Heart left ventricle (tissue), 16 donors: ENCODE measurements at regions not wholly inside any gene's neighbourhood (a gene's known extent, or its start where the extent isn't known, plus 50 kb on each side); places are given as distances from the start of the nearest gene placed in this dataset.

Experiments used
- ATAC-seq, 4 donors: fragments of 200-7000 bp; cut with Tn5 transposase; one replicate each; pipeline ENCODE4 v1.9.1; 2020 to 2022; ENCODE audit warnings: moderate library complexity in 4 of 4, mild to moderate bottlenecking in 3 of 4, moderate number of reproducible peaks in 1 of 4
- DNase-seq, 5 donors: peaks; one replicate each; pipeline ENCODE4 v3.0.0-alpha.2; 2020
- H3K27ac ChIP-seq, 12 donors: fragments of 200-600 bp; sonication (generic) in 4 of 12; one replicate each; pipeline versions ENCODE4 v1.5.0 to v1.8.0; 2016 to 2022; ENCODE audit warnings: mild to moderate bottlenecking in 2 of 12
- H3K27me3 ChIP-seq, 9 donors: fragments of 200-600 bp; sonication (generic) in 2 of 9; one replicate each; pipeline versions ENCODE4 v1.5.1 to v1.8.0; 2016 to 2022; ENCODE audit warnings: mild to moderate bottlenecking in 3 of 9
- H3K36me3 ChIP-seq, 9 donors: fragments of 200-600 bp; sonication (generic) in 2 of 9; one replicate each; pipeline versions ENCODE4 v1.5.0 to v1.8.0; 2018 to 2022; ENCODE audit warnings: mild to moderate bottlenecking in 2 of 9
- H3K4me1 ChIP-seq, 12 donors: fragments of 200-600 bp; sonication (generic) in 4 of 12; one replicate each; pipeline versions ENCODE4 v1.5.0 to v1.8.0; 2016 to 2022; ENCODE audit warnings: mild to moderate bottlenecking in 3 of 12
- H3K4me3 ChIP-seq, 12 donors: fragments of 200-600 bp; sonication (generic) in 4 of 12; one replicate each; pipeline versions ENCODE4 v1.5.0 to v1.8.0; 2017 to 2022; ENCODE audit warnings: mild to moderate bottlenecking in 9 of 12, moderate library complexity in 4 of 12
- H3K9me3 ChIP-seq, 12 donors: fragments of 200-600 bp; sonication (generic) in 4 of 12; one replicate each; pipeline versions ENCODE4 v1.5.0 to v1.8.0; 2016 to 2022; ENCODE audit warnings: mild to moderate bottlenecking in 1 of 12
- POLR2A ChIP-seq, 2 donors: fragments of 450-650 bp; IDR thresholded peaks; one replicate each; pipeline ENCODE4 v1.6.1; 2017; ENCODE audit warnings: antibody characterized with exemption in 2 of 2, mild to moderate bottlenecking in 2 of 2, moderate library complexity in 2 of 2
- WGBS, 4 donors: extraction: QIAGEN DNeasy Blood & Tissue Kit in 2 of 4; methylation state at CpG; one replicate each; pipeline versions ENCODE4 v1.1.5 to v1.1.7; 2013 to 2018; 5-methylcytosine and 5-hydroxymethylcytosine counted together
- intact Hi-C, 10 donors: fragments of 100-400 bp; cut with DNase I; formaldehyde crosslinking; loops; one replicate each; pipeline versions ENCODE4 v1.11.1 to v1.14.2; 2022
- TF ChIP-seq, protein P1 (sequence below), 12 donors: fragments of 200-600 bp; sonication (generic) in 4 of 12; IDR thresholded peaks; one replicate each; pipeline versions ENCODE4 v1.5.0 to v1.8.0; 2018 to 2022; ENCODE audit warnings: antibody characterized with exemption in 12 of 12, mild to moderate bottlenecking in 5 of 12
- donor health status: ischemic (EF 13 %, LVEDD 7.1; RV severe dilation, severe dysfunction).
- donor health status: healthy with polysubstance abuse.
- donor health status: DM: no; HTN: yes; CAD: no.
- donor health status: DM: no; HTN: no; CAD: no.
- donor health status: ischemic (EF 25% LVEDD 6.9; RV normal size, moderate dysfunction).
- donor health status: ischemic (EF 25% LVEDD 5.7; RV mildly dilated, moderate dysfunction).
- donor health status: healthy.
- donor health status: DM: yes; HTN: yes; CAD: no.
- donor health status: ischemic (EF 35%, LVEDD 5.7; RV mildly dilated, moderate dysfunction).
- donor health status: nonischemic (EF 11% LVEDD 7.7; RV severe dilation, severe dysfunction).
- donor health status: DM: yes; HTN: yes; CAD: no.
- donor health status: PGD.
- donor health status: ischemic (EF 29% LVEDD 5.4; RV normal size, mild dysfunction).
- donor health status: nonischemic (EF 23%, LVEDD 6.1; RV moderate dilation, normal function).

DNA sequence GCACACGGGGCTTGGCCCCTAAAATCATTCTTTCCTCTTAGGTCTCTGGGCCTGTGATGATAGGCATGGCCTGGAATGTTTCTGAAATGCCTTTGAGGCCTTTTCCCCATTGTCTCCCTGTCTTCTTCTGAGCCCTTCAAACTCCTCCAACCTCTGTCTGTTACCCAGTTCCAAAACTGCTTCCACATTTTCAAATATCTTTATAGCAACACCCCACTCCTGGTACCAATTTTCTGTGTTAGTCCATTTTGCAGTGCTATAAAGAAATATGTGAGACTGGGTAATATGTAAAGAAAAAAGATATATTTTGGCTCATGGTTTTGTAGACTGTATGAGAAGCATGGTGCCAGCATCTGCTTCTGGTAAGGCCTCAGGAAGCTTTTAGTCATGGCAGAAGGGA is 158.8 kb downstream of the TM2D1 start:
- no peak for DNase-seq
- TF ChIP-seq POLR2A (IDR thresholded peaks at IDR 0.05): no peak
- TF ChIP-seq, protein P1, sequence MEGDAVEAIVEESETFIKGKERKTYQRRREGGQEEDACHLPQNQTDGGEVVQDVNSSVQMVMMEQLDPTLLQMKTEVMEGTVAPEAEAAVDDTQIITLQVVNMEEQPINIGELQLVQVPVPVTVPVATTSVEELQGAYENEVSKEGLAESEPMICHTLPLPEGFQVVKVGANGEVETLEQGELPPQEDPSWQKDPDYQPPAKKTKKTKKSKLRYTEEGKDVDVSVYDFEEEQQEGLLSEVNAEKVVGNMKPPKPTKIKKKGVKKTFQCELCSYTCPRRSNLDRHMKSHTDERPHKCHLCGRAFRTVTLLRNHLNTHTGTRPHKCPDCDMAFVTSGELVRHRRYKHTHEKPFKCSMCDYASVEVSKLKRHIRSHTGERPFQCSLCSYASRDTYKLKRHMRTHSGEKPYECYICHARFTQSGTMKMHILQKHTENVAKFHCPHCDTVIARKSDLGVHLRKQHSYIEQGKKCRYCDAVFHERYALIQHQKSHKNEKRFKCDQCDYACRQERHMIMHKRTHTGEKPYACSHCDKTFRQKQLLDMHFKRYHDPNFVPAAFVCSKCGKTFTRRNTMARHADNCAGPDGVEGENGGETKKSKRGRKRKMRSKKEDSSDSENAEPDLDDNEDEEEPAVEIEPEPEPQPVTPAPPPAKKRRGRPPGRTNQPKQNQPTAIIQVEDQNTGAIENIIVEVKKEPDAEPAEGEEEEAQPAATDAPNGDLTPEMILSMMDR (IDR thresholded peaks at IDR 0.05): no peak
- H3K36me3 ChIP-seq: no peaks in the 10 kb centered on the region
- intact Hi-C loops: no loop called here
- peaks cover 0 to 30% (median 22%) of the 10 kb centered on the region in 12 donors for H3K9me3 ChIP-seq
- ATAC-seq: no peak
- no peak overlapping the region for H3K4me3 ChIP-seq
- whole genome bisulfite sequencing, 4 donors: 91 to 100% (median 96%) methylated on average over 1 of the region's 1 CpG
- no peaks in the 10 kb centered on the region for H3K4me1 ChIP-seq
- H3K27ac ChIP-seq: no peak overlapping the region
- H3K27me3 ChIP-seq: no peaks in the 10 kb centered on the region

DNA sequence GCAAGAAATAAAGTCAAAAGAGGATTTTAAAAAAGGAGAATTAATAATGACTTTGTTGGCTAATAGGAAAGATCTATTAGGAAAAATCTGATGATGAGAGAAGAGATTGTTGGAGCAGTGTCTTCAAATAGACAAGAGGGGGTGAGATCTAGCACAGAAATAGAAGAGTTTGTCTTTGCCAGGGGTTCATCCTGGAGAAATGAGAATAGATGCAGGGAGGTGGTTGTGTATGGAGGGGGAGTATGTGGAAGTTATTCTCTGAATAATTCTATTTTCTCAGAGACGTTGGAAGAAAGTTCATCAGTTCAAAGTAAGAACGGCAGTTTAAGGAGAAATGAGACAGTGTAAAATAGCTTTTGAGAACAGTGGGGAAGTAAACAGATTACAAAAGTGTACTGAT is 161.3 kb downstream of the TM2D1 start:
- Histone ChIP-seq H3K4me3 (no peak overlapping the region), H3K27ac (no peak overlapping the region), H3K9me3 (peaks cover 0 to 30% (median 22%) of the 10 kb centered on the region in 12 donors), H3K27me3 (no peaks in the 10 kb centered on the region), H3K36me3 (no peaks in the 10 kb centered on the region), H3K4me1 (no peaks in the 10 kb centered on the region)
- 77 to 80% (median 79%) methylated on average over 2 of the region's 2 CpGs for WGBS, 4 donors
- ATAC-seq (no peak), DNase-seq (no peak)
- intact Hi-C loops: no loop called here
- TF ChIP-seq, protein P1 (IDR thresholded peaks at IDR 0.05): no peak
- TF ChIP-seq POLR2A (IDR thresholded peaks at IDR 0.05): no peak

DNA sequence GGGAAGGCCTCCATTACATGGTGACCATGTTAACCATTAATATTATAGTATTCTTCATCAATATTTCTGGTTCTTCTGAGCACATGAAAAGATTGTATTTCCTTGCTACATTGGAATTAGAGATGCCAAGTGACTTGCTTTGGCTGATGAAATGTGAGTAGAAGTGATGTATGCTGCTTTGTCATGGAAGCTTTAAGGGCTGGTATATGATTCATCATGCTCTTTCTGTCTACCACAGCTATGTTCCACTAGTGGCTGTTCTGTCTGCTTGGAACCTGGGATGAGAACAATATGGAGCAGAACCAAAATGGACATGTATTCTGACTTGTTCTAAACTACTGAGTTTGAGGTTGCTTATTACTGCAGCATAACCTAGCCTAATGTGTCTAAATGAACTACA is 163.3 kb downstream of the TM2D1 start:
- ATAC-seq (no peak), DNase-seq (no peak)
- no peaks in the 10 kb centered on the region for H3K4me1 ChIP-seq
- H3K36me3 ChIP-seq: no peaks in the 10 kb centered on the region
- H3K9me3 ChIP-seq: peaks cover 0 to 24% (median 19%) of the 10 kb centered on the region in 12 donors
- intact Hi-C loops: no loop called here
- H3K27ac ChIP-seq: no peak overlapping the region
- no peaks in the 10 kb centered on the region for H3K27me3 ChIP-seq
- H3K4me3 ChIP-seq: no peak overlapping the region
- no peak for TF ChIP-seq POLR2A (IDR thresholded peaks at IDR 0.05)
- TF ChIP-seq, protein P1 (IDR thresholded peaks at IDR 0.05): no peak

DNA sequence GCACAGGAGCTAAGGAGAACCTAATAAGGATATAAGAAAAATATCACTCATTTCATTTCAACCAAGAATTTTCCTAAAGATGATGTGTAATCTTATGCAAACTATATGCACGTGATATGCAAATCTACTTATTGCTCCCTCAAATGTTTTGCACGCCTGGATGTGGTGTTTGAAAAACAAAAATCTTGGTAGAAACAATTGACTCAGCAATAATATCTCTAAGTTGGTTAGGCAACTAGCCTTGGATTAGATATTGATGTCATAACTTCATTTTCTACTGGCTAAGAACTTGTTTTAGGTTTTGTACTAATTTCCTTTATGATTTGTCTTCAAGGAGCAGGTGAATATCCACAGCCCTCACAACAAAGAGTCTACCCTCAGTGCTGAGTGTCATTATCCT is 164.6 kb downstream of the TM2D1 start:
- Histone ChIP-seq H3K36me3 (no peaks in the 10 kb centered on the region), H3K27ac (no peak overlapping the region), H3K4me3 (no peak overlapping the region), H3K9me3 (peaks cover 0 to 21% (median 9%) of the 10 kb centered on the region in 12 donors), H3K4me1 (no peaks in the 10 kb centered on the region), H3K27me3 (no peaks in the 10 kb centered on the region)
- TF ChIP-seq, protein P1 (IDR thresholded peaks at IDR 0.05): no peak
- TF ChIP-seq POLR2A (IDR thresholded peaks at IDR 0.05): no peak
- ATAC-seq (no peak), DNase-seq (no peak)
- intact Hi-C loops: no loop called here
- 84 to 90% (median 89%) methylated on average over 2 of the region's 2 CpGs for WGBS, 4 donors
